HEK293 (cell line): ENCODE measurements at regions not wholly inside any gene's neighbourhood (a gene's known extent, or its start where the extent isn't known, plus 50 kb on each side); places are given as distances from the start of the nearest gene placed in this dataset.

Experiments used
- GFI1B ChIP-seq: fragments of 450-650 bp; formaldehyde crosslinking; IDR thresholded peaks from 2 replicates; pipeline ENCODE4 v1.5.1; 2016; ENCODE audit warnings: missing biosample characterization, missing genetic modification characterization
- PRDM2 ChIP-seq: fragments of 450-650 bp; formaldehyde crosslinking; IDR thresholded peaks from 2 replicates; pipeline ENCODE4 v1.5.1; 2016; ENCODE audit warnings: missing biosample characterization, missing genetic modification characterization, borderline replicate concordance
- ZNF138 ChIP-seq: fragments of 450-650 bp; formaldehyde crosslinking; IDR thresholded peaks from 2 replicates; pipeline ENCODE4 v1.5.1; 2016; ENCODE audit warnings: missing biosample characterization, missing genetic modification characterization, borderline replicate concordance
- ZNF140 ChIP-seq: fragments of 450-650 bp; formaldehyde crosslinking; IDR thresholded peaks from 2 replicates; pipeline ENCODE4 v1.5.1; 2016; ENCODE audit warnings: missing biosample characterization, missing genetic modification characterization
- ZNF174 ChIP-seq: fragments of 450-650 bp; formaldehyde crosslinking; IDR thresholded peaks from 2 replicates; pipeline ENCODE4 v1.5.0; 2017; ENCODE audit warnings: missing biosample characterization, mild to moderate bottlenecking, missing genetic modification characterization
- ZNF529 ChIP-seq: fragments of 450-650 bp; formaldehyde crosslinking; IDR thresholded peaks from 2 replicates; pipeline ENCODE4 v1.5.1; 2017; ENCODE audit warnings: missing genetic modification characterization, missing biosample characterization; ENCODE audit not compliant: insufficient replicate concordance
- ZNF580 ChIP-seq: fragments of 450-650 bp; formaldehyde crosslinking; IDR thresholded peaks from 2 replicates; pipeline ENCODE4 v1.5.1; 2016; ENCODE audit warnings: missing biosample characterization, missing genetic modification characterization
- ZNF654 ChIP-seq: fragments of 450-650 bp; formaldehyde crosslinking; IDR thresholded peaks from 2 replicates; pipeline ENCODE4 v1.5.1; 2016; ENCODE audit warnings: low read depth, missing biosample characterization, missing genetic modification characterization
- ZNF785 ChIP-seq: fragments of 450-650 bp; formaldehyde crosslinking; IDR thresholded peaks from 2 replicates; pipeline ENCODE4 v1.5.1; 2016; ENCODE audit warnings: missing biosample characterization, missing genetic modification characterization
- TF ChIP-seq, protein P1 (sequence below): fragments of 450-650 bp; formaldehyde crosslinking; IDR thresholded peaks from 2 replicates; pipeline ENCODE4 v1.5.1; 2016; ENCODE audit warnings: missing biosample characterization, missing genetic modification characterization
- TF ChIP-seq, protein P2 (sequence below): fragments of 450-650 bp; formaldehyde crosslinking; IDR thresholded peaks from 2 replicates; pipeline ENCODE4 v1.5.1; 2016; ENCODE audit warnings: missing biosample characterization, missing genetic modification characterization

GRCh38 chr5:8952147-8952546 is 593.7 kb downstream of the SEMA5A start:
- TF ChIP-seq, protein P1, sequence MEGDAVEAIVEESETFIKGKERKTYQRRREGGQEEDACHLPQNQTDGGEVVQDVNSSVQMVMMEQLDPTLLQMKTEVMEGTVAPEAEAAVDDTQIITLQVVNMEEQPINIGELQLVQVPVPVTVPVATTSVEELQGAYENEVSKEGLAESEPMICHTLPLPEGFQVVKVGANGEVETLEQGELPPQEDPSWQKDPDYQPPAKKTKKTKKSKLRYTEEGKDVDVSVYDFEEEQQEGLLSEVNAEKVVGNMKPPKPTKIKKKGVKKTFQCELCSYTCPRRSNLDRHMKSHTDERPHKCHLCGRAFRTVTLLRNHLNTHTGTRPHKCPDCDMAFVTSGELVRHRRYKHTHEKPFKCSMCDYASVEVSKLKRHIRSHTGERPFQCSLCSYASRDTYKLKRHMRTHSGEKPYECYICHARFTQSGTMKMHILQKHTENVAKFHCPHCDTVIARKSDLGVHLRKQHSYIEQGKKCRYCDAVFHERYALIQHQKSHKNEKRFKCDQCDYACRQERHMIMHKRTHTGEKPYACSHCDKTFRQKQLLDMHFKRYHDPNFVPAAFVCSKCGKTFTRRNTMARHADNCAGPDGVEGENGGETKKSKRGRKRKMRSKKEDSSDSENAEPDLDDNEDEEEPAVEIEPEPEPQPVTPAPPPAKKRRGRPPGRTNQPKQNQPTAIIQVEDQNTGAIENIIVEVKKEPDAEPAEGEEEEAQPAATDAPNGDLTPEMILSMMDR (tag by site-specific recombination), result no peak
- TF ChIP-seq ZNF654 (tag by site-specific recombination), result no peak
- TF ChIP-seq ZNF174 (tag by site-specific recombination), result no peak
- no peak for TF ChIP-seq ZNF529 (tag by site-specific recombination)
- no peak for TF ChIP-seq ZNF140 (tag by site-specific recombination)
- no peak for TF ChIP-seq PRDM2
- TF ChIP-seq ZNF580 (tag by site-specific recombination), result no peak
- TF ChIP-seq, protein P2, sequence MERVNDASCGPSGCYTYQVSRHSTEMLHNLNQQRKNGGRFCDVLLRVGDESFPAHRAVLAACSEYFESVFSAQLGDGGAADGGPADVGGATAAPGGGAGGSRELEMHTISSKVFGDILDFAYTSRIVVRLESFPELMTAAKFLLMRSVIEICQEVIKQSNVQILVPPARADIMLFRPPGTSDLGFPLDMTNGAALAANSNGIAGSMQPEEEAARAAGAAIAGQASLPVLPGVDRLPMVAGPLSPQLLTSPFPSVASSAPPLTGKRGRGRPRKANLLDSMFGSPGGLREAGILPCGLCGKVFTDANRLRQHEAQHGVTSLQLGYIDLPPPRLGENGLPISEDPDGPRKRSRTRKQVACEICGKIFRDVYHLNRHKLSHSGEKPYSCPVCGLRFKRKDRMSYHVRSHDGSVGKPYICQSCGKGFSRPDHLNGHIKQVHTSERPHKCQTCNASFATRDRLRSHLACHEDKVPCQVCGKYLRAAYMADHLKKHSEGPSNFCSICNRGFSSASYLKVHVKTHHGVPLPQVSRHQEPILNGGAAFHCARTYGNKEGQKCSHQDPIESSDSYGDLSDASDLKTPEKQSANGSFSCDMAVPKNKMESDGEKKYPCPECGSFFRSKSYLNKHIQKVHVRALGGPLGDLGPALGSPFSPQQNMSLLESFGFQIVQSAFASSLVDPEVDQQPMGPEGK (tag by site-specific recombination), result no peak
- no peak for TF ChIP-seq ZNF138 (tag by site-specific recombination)
- no peak for TF ChIP-seq ZNF785
- TF ChIP-seq GFI1B (tag by site-specific recombination), result no peak
